ENCODE measurements at regions not wholly inside any gene's neighbourhood (a gene's known extent, or its start where the extent isn't known, plus 50 kb on each side); places are given as distances from the start of the nearest gene placed in this dataset.

DNA sequence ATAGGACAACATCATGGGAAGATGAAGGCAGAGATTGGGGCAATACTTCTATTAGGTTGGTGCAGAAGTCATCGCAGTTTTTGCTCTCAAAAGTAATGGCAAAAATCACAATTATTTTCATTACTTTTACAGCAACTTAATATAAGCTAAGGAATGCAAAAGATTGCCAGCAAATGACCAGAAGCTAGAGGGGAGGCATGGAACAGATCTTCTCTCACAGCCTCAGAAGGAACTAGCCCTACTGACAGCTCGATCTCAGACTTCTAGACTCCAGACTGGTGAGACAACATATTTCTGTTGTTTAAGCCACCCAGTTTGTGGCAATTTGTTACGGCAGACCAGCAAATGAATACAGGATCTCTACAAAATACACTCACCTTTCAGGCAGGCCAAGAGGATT lies 348.5 kb upstream of the TBX3 start:
- no peak for DNase-seq (ENCODE audit: low spot score)
- Mint-ChIP-seq H3K27me3 (ENCODE audit: unreplicated experiment) (no peaks in the 10 kb centered on the region), H3K4me1 (ENCODE audit: unreplicated experiment) (no peaks in the 10 kb centered on the region), H3K27ac (ENCODE audit: unreplicated experiment) (no peak overlapping the region), H3K4me3 (ENCODE audit: unreplicated experiment) (no peak overlapping the region), H3K9me3 (ENCODE audit: unreplicated experiment) (no peaks in the 10 kb centered on the region), H3K36me3 (ENCODE audit: low read depth, unreplicated experiment) (no peaks in the 10 kb centered on the region)
- TF ChIP-seq, protein P1, sequence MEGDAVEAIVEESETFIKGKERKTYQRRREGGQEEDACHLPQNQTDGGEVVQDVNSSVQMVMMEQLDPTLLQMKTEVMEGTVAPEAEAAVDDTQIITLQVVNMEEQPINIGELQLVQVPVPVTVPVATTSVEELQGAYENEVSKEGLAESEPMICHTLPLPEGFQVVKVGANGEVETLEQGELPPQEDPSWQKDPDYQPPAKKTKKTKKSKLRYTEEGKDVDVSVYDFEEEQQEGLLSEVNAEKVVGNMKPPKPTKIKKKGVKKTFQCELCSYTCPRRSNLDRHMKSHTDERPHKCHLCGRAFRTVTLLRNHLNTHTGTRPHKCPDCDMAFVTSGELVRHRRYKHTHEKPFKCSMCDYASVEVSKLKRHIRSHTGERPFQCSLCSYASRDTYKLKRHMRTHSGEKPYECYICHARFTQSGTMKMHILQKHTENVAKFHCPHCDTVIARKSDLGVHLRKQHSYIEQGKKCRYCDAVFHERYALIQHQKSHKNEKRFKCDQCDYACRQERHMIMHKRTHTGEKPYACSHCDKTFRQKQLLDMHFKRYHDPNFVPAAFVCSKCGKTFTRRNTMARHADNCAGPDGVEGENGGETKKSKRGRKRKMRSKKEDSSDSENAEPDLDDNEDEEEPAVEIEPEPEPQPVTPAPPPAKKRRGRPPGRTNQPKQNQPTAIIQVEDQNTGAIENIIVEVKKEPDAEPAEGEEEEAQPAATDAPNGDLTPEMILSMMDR (IDR thresholded peaks at IDR 0.05; ENCODE audit: unreplicated experiment), result no peak

DNA sequence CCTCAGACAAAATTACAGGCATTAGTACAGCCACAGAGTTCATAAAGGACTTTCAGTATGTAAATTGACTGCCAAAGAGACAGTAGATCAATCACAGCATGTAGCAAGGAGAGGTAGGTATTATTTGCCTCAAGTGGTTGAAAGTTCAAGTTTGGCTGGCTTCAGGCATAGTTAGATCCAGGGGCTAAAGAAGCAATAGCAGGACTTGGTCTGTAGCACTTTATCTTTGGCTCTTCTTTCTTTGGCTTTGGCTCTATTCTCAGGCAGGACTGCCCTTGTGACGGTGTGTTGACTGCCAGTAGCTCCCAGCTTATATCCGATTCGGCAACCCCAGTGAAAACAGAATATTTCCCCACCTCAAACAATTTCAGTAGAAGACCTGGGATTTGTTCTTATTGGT lies 346.0 kb upstream of the TBX3 start:
- no peaks in the 10 kb centered on the region for H3K9me3 Mint-ChIP-seq (ENCODE audit: unreplicated experiment)

DNA sequence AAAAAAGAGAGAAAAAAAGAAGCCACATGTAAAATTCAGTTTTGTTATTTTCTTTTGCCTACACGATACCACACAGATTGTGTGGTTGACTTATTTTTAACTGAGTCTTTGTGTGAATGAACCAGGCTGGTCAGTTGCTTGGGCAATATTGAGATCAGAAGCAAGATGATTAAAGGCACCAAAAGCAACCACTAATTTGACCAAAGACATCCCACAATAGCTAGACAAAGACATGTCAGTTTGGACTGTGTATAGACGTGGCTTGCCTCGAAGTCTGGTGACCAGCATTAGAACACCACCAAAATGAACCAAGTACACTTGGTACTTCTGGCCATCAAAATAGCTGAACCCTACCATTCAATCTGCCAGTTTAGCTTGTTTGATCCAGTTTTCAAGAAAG lies 340.6 kb upstream of the TBX3 start:
- Mint-ChIP-seq H3K27me3 (ENCODE audit: unreplicated experiment) (no peaks in the 10 kb centered on the region), H3K4me3 (ENCODE audit: unreplicated experiment) (no peak overlapping the region), H3K4me1 (ENCODE audit: unreplicated experiment) (no peaks in the 10 kb centered on the region), H3K27ac (ENCODE audit: unreplicated experiment) (no peak overlapping the region), H3K36me3 (ENCODE audit: low read depth, unreplicated experiment) (no peaks in the 10 kb centered on the region), H3K9me3 (ENCODE audit: unreplicated experiment) (no peaks in the 10 kb centered on the region)
- no peak for DNase-seq (ENCODE audit: low spot score)
- TF ChIP-seq, protein P1 (IDR thresholded peaks at IDR 0.05; ENCODE audit: unreplicated experiment), result no peak

More for the DNA sequence above, 346.0 kb upstream of the TBX3 start:
- Mint-ChIP-seq H3K36me3 (ENCODE audit: low read depth, unreplicated experiment) (no peaks in the 10 kb centered on the region), H3K27me3 (ENCODE audit: unreplicated experiment) (no peaks in the 10 kb centered on the region), H3K4me1 (ENCODE audit: unreplicated experiment) (no peaks in the 10 kb centered on the region), H3K27ac (ENCODE audit: unreplicated experiment) (no peak overlapping the region), H3K4me3 (ENCODE audit: unreplicated experiment) (no peak overlapping the region)
- TF ChIP-seq, protein P1 (IDR thresholded peaks at IDR 0.05; ENCODE audit: unreplicated experiment), result no peak
- DNase-seq (ENCODE audit: low spot score), result no peak

DNA sequence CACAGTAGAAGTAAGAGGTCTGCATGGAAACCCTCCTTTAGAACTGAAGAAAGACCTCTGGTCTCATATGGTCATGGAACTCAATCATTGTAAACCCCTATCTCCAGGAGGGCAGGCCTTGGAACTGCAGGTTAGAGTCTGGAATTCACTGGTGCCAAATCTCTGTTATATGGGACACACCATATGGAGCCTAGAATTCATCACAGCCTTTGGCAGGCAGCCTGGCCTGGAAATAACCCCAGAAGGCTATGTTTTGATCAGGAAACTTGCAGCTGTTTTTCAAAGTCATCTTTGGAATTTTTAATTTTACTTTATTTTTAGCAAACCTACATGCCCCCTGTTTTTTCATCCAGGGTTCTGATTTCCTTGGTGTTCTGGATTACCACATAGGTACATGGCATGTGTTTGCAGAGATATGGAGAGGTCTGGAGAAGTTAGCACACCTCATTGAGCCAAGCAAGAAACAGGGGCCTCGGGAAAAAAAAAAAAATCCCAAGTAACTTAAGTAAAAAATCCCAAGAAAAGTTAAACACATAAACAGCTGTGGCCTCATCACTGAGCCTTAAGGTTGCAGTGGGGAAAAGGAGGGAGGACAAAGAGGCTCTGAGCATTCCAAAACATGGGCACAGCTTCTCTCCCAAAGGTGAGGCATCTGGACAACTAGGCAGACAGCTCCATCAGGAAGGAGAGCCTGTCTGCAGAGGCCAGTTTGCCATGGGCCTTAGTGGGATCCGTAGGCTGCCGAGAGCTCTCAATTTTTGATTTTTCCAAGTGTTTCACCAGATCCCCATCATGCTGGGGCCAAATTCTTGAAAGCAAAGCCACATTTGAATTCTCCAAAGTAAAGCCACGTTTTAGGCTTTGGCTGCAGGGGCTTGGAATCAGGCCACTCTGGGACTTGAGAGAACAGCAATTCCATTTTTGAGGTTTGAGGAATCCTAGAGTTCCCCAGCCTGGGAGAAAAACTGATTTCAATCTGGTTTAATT lies 339.6 kb upstream of the TBX3 start:
- no peaks in the 10 kb centered on the region for H3K27me3 Mint-ChIP-seq (ENCODE audit: unreplicated experiment)
- no peaks in the 10 kb centered on the region for H3K4me1 Mint-ChIP-seq (ENCODE audit: unreplicated experiment)
- no peaks in the 10 kb centered on the region for H3K9me3 Mint-ChIP-seq (ENCODE audit: unreplicated experiment)
- no peak for DNase-seq (ENCODE audit: low spot score)
- H3K4me3 Mint-ChIP-seq (ENCODE audit: unreplicated experiment), result no peak overlapping the region
- TF ChIP-seq, protein P1 (IDR thresholded peaks at IDR 0.05; ENCODE audit: unreplicated experiment), result no peak
- H3K36me3 Mint-ChIP-seq (ENCODE audit: low read depth, unreplicated experiment), result no peaks in the 10 kb centered on the region
- H3K27ac Mint-ChIP-seq (ENCODE audit: unreplicated experiment), result no peak overlapping the region

DNA sequence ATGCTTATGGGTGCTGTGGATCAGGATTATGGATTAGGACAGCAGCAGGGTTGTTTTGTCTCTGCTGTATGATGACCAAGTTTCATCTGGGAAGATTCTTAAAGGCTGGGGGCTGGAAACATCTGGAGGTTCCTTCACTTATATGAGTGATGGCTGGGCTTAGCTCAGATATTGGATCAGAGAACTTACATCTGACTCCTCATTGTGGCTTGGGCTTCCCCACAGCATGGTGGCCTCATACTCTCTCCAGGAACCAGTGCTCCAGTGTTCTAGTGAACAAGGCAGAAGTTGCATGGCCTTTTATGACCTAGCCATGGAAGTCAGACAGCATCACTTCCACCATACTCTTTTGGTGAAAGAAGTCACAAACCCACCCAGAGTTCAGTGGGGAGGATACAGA lies 336.1 kb upstream of the TBX3 start:
- Mint-ChIP-seq H3K4me3 (ENCODE audit: unreplicated experiment) (no peak overlapping the region), H3K36me3 (ENCODE audit: low read depth, unreplicated experiment) (no peaks in the 10 kb centered on the region), H3K9me3 (ENCODE audit: unreplicated experiment) (no peaks in the 10 kb centered on the region), H3K27ac (ENCODE audit: unreplicated experiment) (no peak overlapping the region), H3K4me1 (ENCODE audit: unreplicated experiment) (no peaks in the 10 kb centered on the region), H3K27me3 (ENCODE audit: unreplicated experiment) (peaks cover 1% of the 10 kb centered on the region)
- no peak for DNase-seq (ENCODE audit: low spot score)
- TF ChIP-seq, protein P1 (IDR thresholded peaks at IDR 0.05; ENCODE audit: unreplicated experiment), result no peak
